ENCODE measurements at regions not wholly inside any gene's neighbourhood (a gene's known extent, or its start where the extent isn't known, plus 50 kb on each side); places are given as distances from the start of the nearest gene placed in this dataset.

- no peak for DNase-seq (ENCODE audit: low spot score)
These were observed 334.1 kb upstream of the RAB6C start for GRCh38 chr2:129645335-129645734.

GRCh38 chr2:129646107-129646506, 333.4 kb upstream of the RAB6C start:
- no peak for DNase-seq (ENCODE audit: low spot score)

DNA sequence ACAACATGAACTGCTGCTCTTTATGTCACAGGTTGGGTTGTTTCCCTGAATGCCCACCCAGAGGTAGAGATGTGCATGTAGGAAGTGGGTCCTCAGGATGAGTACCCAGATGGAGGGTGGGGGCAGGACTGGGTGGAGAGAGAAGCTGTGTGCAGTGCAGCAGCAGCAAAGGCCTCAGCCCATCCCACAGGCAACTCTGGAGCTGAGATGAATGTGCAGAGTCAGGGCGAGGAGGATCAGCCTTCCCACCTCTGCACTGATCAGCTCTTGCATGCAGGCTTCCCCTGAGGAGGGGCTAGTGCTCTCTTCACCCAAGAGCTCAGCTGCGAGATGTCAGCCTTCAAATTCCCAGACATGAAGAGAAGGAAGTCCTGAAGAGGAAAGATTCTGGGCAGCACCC, 326.2 kb upstream of the RAB6C start:
- no peak for DNase-seq (ENCODE audit: low spot score)

DNA sequence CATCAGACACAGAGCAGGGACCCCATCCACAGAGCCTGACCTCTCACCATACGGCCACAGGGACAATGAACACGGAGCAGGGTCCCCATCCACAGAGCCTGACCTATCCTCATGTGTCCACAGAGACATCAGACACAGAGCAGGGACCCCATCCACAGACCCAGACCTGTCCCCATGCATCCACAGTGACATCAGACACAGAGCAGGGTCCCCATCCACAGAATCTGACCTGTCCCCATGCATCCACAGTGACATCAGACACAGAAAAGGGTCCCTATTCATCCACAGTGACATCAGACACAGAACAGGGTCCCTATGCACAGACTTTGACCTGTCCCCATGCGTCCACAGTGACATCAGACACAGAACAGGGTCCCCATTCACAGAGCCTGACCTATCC, 325.1 kb upstream of the RAB6C start:
- DNase-seq (ENCODE audit: low spot score): no peak

- DNase-seq (ENCODE audit: low spot score): no peak
These were observed 323.3 kb upstream of the RAB6C start for GRCh38 chr2:129656081-129656598.

GRCh38 chr2:129658430-129658829, 321.0 kb upstream of the RAB6C start:
- no peak for DNase-seq (ENCODE audit: low spot score)

- DNase-seq (ENCODE audit: low spot score): peak; percentile 13
These were observed 317.5 kb upstream of the RAB6C start for GRCh38 chr2:129661935-129662334.

DNA sequence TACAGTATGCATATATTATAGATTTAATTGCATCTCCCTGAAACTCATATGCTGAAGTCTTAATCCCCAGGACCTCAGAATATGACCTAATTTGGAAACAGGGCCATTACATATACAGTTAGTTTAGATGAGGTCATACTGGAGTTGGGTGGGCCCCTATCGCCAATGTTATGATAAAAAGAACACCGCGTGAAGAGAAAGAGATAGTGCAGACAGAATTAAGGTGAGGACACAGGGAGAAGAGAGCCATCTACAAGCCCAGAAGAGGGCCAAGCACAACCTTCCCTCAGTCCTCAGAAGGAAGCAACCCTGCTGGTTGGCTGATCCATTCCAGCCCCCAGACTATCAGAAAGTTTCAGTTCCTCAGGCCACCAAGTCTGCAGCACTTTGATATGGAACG, 311.9 kb upstream of the RAB6C start:
- DNase-seq (ENCODE audit: low spot score): no peak

GRCh38 chr2:129672521-129672920, 306.9 kb upstream of the RAB6C start:
- DNase-seq (ENCODE audit: low spot score): no peak

- DNase-seq (ENCODE audit: low spot score): no peak
These were observed 306.2 kb upstream of the RAB6C start for GRCh38 chr2:129673234-129673633.

DNA sequence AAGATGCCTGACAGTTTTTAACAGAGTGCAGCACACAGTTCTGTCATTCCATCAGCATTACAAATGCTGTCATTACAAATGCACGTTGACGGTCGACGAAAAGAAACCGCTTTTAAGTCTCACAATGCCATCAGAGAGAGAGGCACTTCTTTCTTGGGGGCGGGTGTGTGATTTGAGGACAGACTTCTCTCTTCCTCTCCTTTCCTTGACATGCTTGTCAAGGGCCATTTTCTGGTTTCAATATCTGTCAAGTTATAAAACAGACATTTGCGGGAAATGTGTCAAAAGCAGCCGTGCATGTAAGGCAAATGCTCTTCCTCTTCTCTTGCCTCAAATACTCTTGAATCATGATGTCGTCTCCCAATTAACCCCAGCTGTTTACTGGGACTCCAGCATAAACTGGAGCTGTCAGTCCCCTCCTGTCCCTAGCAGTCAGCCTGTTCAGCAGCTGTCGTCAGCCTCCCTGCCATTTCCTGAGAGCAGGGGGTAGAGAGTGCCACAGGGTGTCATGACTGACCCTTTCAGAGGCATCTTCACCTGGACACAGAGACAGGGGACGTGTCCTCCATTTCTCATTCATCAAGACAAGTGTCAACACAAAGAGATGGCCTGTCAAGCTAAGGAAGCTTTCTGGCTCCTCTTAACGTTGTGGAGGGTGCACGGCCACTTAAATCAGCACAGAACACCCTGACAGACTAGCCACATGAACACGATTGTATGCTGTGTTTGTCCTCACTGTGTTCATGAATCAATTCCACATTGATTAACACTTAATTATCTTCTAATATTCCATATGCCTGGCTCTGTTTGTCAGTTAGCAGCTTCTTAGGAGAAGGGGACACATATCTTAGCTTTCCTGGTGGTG, 305.4 kb upstream of the RAB6C start:
- no peak for DNase-seq (ENCODE audit: low spot score)

- no peak for DNase-seq (ENCODE audit: low spot score)
These were observed 300.7 kb upstream of the RAB6C start for GRCh38 chr2:129678751-129679150.

DNA sequence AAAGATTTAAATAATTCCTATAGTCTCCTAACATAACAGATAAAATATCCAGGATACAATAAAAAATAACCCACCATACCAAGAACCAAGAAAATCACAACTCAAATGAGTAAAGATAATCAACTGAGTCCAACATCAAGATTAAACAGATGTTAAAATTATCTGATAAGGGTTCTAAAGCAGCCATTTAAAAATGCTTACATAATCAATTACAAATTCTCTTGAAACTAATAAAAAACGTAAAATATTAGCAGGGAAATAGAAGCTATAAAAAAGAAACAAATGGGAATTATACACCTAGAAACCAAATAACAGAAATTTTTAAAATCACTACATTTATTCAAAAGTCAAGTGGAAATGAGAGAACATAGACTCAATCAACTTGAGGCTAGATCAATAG, 297.7 kb upstream of the RAB6C start:
- DNase-seq (ENCODE audit: low spot score): no peak

DNA sequence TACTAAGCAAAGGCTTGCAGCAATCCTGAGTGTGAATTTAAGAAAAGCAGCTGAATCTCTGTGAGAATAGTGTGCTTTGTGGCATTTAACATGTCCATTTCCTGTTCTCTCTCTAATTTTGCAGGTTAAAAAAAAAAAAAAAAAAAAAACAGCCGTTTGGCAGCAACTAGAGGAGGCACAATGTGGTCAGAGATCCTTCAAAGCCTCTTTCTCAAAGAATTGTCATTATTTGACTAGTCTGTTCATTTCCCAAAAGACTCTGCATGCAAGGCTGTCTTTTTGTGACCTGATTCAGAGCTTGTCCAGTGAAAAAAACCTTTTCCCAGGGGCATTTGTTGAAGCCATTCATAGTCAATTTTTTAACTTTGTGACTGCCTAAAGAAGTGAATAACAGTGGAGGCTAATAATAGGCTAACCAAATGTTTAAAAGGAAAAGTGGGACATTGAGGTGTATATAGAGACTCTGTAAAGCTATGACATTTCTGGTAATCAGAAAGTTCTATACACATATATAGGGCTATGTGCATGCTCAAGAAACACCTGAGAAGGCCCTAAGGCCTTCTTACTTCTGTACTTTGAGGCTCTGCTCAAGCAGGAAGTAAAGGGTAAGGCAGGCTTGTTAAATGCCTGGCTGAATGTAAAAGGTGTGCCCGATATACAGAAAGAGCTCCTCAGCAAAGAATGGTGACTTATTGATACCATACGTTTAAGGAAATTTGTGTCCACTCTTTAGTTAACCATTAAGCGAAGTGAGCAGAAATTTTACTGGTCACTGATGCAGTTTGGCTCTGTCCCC, 289.6 kb upstream of the RAB6C start:
- DNase-seq (ENCODE audit: low spot score): no peak

DNA sequence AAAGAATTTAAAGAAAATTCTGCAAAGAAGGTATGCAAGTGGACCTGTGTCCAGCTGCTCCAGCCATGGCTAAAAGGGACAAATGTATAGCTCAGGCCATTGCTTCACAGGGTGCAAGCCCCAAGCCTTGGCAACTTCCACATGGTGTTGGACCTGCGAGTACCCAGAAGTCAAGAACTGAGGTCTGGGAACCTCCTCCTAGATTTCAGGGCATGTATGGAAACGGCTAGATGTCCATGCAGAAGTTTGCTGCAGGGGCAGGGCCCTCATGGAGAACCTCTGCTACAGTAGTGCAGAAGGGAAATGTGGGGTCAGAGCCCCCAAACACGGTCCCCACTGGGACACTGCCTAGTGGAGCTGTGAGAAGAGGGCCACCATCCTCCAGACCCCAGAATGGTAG, 284.0 kb upstream of the RAB6C start:
- no peak for DNase-seq (ENCODE audit: low spot score)

- DNase-seq (ENCODE audit: low spot score): no peak
These were observed 280.9 kb upstream of the RAB6C start for GRCh38 chr2:129698593-129698992.

DNA sequence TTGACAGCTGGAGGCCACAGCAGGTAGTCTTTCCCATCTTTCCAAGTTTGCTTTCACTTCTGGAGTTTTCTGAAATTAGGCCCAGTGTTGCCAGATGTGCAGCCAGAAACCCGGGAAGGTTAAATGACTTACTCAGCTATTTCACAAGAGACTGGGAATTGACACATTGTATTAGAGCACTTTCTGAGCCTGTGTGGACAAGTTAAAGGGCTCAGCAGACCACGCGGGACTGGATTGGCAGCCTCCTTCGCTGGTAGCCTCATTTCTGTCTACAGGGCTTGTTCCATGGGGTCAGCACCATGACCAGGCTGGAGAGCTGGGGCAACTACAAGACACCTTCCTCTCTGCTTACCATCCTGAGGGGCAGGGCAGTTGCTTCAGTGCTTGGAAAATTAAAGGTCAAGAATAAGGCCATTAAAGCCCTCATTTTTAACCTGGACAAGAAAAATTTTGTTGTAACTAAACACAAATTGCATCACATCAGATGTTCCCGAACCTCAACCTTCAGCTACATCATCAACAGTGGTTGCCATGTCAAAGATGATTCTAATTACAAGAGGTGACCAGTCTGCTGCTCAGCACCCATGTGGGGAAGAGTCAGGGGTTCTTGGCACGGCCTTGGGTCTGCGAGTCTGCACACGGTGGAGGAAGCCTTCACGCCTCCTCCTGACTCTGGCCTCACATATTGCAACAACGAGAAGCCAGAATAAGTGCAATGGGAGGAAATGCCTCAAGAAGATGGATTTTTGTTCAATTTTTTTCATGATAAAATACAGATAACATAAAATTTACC, 279.5 kb upstream of the RAB6C start:
- DNase-seq (ENCODE audit: low spot score): no peak

DNA sequence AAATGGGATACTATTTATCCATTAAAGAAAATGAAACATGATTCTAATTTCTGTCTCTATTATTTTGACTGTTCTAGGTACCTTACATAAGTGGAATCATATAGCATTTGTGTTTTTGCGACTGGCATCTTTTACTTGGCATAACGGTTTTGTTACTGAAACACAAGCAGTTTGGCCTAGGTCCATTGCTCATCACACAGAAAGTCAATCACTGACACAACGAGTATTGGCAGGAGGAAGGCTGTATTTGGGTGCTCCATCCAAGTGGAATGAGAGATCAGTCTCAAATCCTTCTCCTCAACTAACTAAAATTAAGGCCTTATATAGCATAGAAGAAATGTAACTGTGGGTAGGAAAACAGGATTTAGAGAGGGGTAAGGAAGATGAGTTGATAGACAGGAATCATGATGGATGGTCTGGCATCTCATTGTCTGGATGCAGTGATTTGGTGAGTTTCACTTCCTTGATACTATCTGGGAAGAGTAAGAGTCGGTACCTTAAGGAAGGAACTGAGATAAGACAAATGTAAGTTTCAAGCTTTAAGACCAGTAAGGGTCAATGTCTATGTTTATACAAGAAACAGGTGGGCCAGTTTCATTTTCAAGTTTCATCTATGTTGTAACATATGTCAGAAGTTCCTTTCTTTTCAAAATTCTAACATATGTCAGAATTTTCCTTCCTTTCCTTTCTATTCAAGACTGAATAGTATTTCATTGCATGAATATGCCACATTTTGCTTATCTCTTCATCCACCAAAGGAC, 276.9 kb upstream of the RAB6C start:
- no peak for DNase-seq (ENCODE audit: low spot score)

DNA sequence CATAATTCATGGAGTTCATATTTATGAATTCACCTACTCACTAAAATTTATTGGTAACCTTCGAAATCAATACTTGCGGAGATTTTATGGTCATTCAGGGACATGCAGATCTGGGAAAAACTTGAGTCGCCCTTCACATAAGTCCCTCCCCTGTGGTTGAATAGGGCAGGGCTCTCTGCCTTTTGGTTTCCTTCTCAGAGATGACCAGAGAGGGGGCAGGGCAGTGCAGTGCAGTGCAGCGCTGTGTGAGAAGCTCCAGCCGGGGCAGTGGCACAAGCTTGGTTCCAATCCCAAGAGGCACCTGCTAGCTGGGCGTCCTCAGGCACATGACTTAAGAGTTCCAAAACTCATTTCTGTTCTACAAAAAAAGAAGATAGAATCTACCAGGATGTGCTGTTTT, 274.4 kb upstream of the RAB6C start:
- DNase-seq (ENCODE audit: low spot score): no peak

GRCh38 chr2:129707800-129708199, 271.7 kb upstream of the RAB6C start:
- DNase-seq (ENCODE audit: low spot score): no peak

DNA sequence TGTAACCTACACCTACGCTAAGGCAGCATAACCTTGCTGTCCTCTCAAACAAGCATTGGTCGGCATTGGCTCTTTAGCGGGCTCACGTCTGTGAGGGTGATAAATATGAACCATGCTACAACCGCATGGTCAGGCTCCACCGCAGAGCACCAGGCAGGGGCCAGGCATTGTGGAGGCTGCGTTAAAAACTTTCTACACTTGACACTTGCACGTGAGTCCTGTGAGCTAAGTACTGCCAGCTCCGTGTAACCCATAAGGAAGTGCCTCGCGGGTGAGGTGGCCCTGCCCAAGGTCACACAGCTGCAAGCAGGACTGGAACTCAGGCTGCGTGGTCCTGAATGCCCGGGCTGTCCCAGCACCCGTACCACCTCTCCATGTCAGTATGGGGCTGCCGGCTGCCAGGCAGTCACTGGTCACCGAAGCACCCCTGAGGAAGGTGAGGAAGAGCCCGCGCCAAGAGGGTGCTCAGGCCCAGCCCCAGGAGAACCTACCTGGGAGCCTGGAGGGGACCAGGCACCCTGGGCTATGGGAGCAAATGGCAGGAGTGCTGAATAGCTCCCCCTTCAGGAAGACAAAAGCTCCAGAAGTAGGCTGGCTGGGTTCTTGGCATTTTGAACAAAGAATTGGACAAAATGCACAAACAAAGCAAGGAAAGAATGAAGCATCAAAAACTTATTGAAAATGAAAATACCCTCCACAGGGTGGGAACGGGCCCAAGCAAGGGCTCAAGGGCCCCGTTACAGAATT, 271.1 kb upstream of the RAB6C start:
- no peak for DNase-seq (ENCODE audit: low spot score)
